ENCODE measurements at regions not wholly inside any gene's neighbourhood (a gene's known extent, or its start where the extent isn't known, plus 50 kb on each side); places are given as distances from the start of the nearest gene placed in this dataset.
"Not testable (repeated sequence)": the region's sequence is repeated elsewhere in the genome, so short reads cannot be mapped to it uniquely, and the experiment has no call there.

- no peak for DNase-seq
Measured at GRCh38 chr22:49519117-49519737, 308.4 kb downstream of the BRD1 start.

- no peak for DNase-seq
Measured at GRCh38 chr22:49518436-49518970, 309.2 kb downstream of the BRD1 start.

GRCh38 chr22:49517667-49518185, 309.9 kb downstream of the BRD1 start:
- DNase-seq: no peak

- no peak for DNase-seq
Measured at GRCh38 chr22:49517211-49517610, 310.5 kb downstream of the BRD1 start.

- no peak for DNase-seq
Measured at GRCh38 chr22:49515475-49515874, 312.2 kb downstream of the BRD1 start.

- no peak for DNase-seq
Measured at GRCh38 chr22:49514641-49515040, 313.0 kb downstream of the BRD1 start.

GRCh38 chr22:49514211-49514610, 313.5 kb downstream of the BRD1 start:
- no peak for DNase-seq

- DNase-seq: no peak
Measured at GRCh38 chr22:49513358-49513851, 314.3 kb downstream of the BRD1 start.

- DNase-seq: no peak
Measured at GRCh38 chr22:49512487-49513165, 315.0 kb downstream of the BRD1 start.

- DNase-seq: not testable (repeated sequence)
Measured at GRCh38 chr22:49511393-49512189, 316.1 kb downstream of the BRD1 start.

- DNase-seq: no peak
Measured at GRCh38 chr22:49510718-49511117, 317.0 kb downstream of the BRD1 start.

GRCh38 chr22:49509016-49509415, 318.7 kb downstream of the BRD1 start:
- no peak for DNase-seq

- no peak for DNase-seq
Measured at GRCh38 chr22:49508561-49508960, 319.1 kb downstream of the BRD1 start.

GRCh38 chr22:49507607-49508292, 319.9 kb downstream of the BRD1 start:
- no peak for DNase-seq

- DNase-seq: no peak
Measured at GRCh38 chr22:49506010-49506400, 321.7 kb downstream of the BRD1 start.

- DNase-seq: no peak
Measured at GRCh38 chr22:49505337-49506009, 322.2 kb downstream of the BRD1 start.

GRCh38 chr22:49503896-49504521, 323.7 kb downstream of the BRD1 start:
- no peak for DNase-seq

- DNase-seq: no peak
Measured at GRCh38 chr22:49503321-49503720, 324.4 kb downstream of the BRD1 start.

GRCh38 chr22:49502126-49502826, 325.4 kb downstream of the BRD1 start:
- DNase-seq: no peak

GRCh38 chr22:49500942-49501395, 326.7 kb downstream of the BRD1 start:
- no peak for DNase-seq

GRCh38 chr22:49500076-49500460, 327.6 kb downstream of the BRD1 start:
- no peak for DNase-seq

Measured in activated CD4-positive, alpha-beta T cell treated with anti-CD3 and anti-CD28 coated beads for 1 hour (primary cell).